Osteocyte (in vitro differentiated cells): ENCODE measurements at regions not wholly inside any gene's neighbourhood (a gene's known extent, or its start where the extent isn't known, plus 50 kb on each side); places are given as distances from the start of the nearest gene placed in this dataset.

Experiments
- DNase-seq: peaks from one replicate; pipeline ENCODE4 v3.0.0; 2021; ENCODE audit warnings: mixed read lengths; ENCODE audit not compliant: unreplicated experiment; ENCODE audit errors: extremely low spot score
- H3K27ac Mint-ChIP-seq: one replicate; pipeline ENCODE4 v1.8.0; 2021; ENCODE audit warnings: mild to moderate bottlenecking, mixed read lengths; ENCODE audit not compliant: unreplicated experiment
- H3K27me3 Mint-ChIP-seq: one replicate; pipeline ENCODE4 v1.8.0; 2021; ENCODE audit warnings: mixed read lengths; ENCODE audit not compliant: unreplicated experiment
- H3K36me3 Mint-ChIP-seq: one replicate; pipeline ENCODE4 v1.8.0; 2021; ENCODE audit warnings: mixed read lengths; ENCODE audit not compliant: unreplicated experiment
- H3K4me1 Mint-ChIP-seq: one replicate; pipeline ENCODE4 v1.8.0; 2021; ENCODE audit warnings: mixed read lengths; ENCODE audit not compliant: unreplicated experiment
- H3K4me3 Mint-ChIP-seq: one replicate; pipeline ENCODE4 v1.8.0; 2021; ENCODE audit warnings: mild to moderate bottlenecking, moderate library complexity, mixed read lengths; ENCODE audit not compliant: unreplicated experiment
- H3K9me3 Mint-ChIP-seq: one replicate; pipeline ENCODE4 v1.8.0; 2021; ENCODE audit warnings: mixed read lengths; ENCODE audit not compliant: unreplicated experiment
- CTCF ChIP-seq: fragments of 200-600 bp; sonication (generic); IDR thresholded peaks from 2 replicates; pipeline ENCODE4 v1.5.0; 2021; ENCODE audit warnings: antibody characterized with exemption, mild to moderate bottlenecking, moderate library complexity

DNA sequence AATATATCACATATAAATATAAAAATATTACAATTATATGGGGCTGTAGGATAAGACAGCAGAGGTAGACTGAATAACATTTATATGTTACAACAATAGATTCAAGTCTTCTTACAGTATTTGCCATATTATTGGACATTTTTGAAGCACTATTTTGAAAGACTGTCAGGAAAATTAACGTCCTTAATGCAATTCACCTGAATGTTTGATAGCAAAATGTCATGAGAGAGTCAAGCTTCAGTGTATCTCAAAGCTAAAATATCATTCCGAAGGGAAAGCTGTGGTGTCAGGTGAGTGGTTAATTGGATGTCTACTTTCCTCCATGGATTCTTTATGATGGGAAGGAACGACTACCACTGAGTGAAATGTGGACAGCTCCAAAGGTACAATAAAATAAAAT is 1004.0 kb downstream of the HACE1 start:
- Mint-ChIP-seq H3K36me3 (no peaks in the 10 kb centered on the region), H3K27ac (no peak overlapping the region), H3K4me1 (no peaks in the 10 kb centered on the region), H3K9me3 (no peaks in the 10 kb centered on the region), H3K27me3 (peaks cover 6% of the 10 kb centered on the region), H3K4me3 (no peak overlapping the region)
- no peak for TF ChIP-seq CTCF
- DNase-seq: no peak

GRCh38 chr6:103854059-103854458 is 1005.7 kb downstream of the HACE1 start:
- Mint-ChIP-seq H3K36me3 (no peaks in the 10 kb centered on the region), H3K27ac (no peak overlapping the region), H3K4me3 (no peak overlapping the region), H3K27me3 (peaks cover 9% of the 10 kb centered on the region), H3K4me1 (no peaks in the 10 kb centered on the region), H3K9me3 (no peaks in the 10 kb centered on the region)
- no peak for DNase-seq
- no peak for TF ChIP-seq CTCF

DNA sequence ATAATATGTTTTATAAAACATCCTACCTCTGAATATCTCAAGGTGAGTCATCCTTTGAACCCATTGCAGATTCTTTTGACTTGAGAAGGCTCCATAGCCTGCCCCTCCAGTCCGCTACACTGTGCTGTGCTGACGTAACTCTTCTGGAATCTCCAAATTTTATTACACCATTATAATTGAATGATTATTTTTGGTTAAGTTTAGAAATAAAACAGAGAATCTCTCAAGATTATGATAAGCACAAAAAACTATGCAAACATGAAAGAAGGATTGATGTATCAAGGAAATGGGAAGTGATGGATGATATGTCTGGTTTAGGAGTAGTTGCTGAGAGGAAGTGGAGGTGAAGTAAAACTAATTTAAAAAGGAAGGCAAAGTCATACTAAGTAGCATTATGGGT is 1021.3 kb downstream of the HACE1 start:
- Mint-ChIP-seq H3K36me3 (no peaks in the 10 kb centered on the region), H3K4me3 (no peak overlapping the region), H3K27me3 (peaks cover 8% of the 10 kb centered on the region), H3K4me1 (no peaks in the 10 kb centered on the region), H3K9me3 (no peaks in the 10 kb centered on the region), H3K27ac (no peak overlapping the region)
- no peak for TF ChIP-seq CTCF
- DNase-seq: no peak

GRCh38 chr6:103826209-103826608 is 1033.5 kb downstream of the HACE1 start:
- Mint-ChIP-seq H3K27ac (no peak overlapping the region), H3K4me1 (no peaks in the 10 kb centered on the region), H3K4me3 (no peak overlapping the region), H3K36me3 (no peaks in the 10 kb centered on the region), H3K27me3 (peaks cover 13% of the 10 kb centered on the region), H3K9me3 (no peaks in the 10 kb centered on the region)
- TF ChIP-seq CTCF: no peak
- no peak for DNase-seq

DNA sequence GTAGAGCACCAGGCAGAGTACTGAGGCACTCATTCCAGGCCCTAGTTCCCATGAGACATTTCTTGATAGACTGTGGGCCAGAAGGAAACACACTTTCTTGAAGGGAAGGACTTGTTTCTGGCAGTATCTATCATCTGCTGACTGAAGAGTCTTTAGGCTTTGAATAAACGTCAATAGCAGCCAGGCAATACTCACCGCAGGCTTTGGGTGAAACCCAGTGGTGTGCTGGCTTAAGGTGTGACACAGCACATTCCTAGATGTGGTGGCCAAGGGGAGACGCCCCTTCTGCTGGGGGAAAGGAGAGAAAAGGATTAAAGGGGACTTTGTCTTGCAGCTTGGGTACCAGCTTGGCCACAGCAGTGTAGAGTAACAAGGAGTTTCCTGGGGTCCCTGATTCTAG is 1039.6 kb downstream of the HACE1 start:
- Mint-ChIP-seq H3K36me3 (no peaks in the 10 kb centered on the region), H3K4me1 (no peaks in the 10 kb centered on the region), H3K27me3 (peaks cover 4% of the 10 kb centered on the region), H3K4me3 (no peak overlapping the region), H3K27ac (no peak overlapping the region), H3K9me3 (no peaks in the 10 kb centered on the region)
- TF ChIP-seq CTCF: no peak
- no peak for DNase-seq
